ENCODE measurements at regions not wholly inside any gene's neighbourhood (a gene's known extent, or its start where the extent isn't known, plus 50 kb on each side); places are given as distances from the start of the nearest gene placed in this dataset.
A peak's percentile ranks its signal among the peaks of the same experiment; 100 is the strongest.

DNA sequence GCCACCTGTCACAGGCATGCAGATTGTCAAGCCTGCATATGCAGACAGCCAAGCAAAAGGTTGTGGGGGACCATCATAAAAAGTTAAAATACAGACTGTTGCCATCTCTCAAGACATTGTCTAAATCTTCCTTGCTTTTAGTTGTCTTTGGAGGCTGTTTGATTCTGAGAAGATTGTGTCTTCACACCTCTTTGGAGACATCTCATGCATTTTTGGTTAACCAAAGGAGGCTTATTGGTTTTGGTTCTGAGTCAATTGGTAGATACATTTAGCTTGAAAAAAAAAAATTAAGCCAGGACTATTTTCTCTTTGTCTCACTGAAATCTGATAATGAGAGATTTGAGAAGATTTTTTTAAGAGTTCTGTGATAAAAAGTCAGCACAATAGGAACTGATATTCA lies 217.6 kb downstream of the LYPLAL1 start:
- Histone ChIP-seq H3K36me3 (ENCODE audit: insufficient read depth, low read length) (no peaks in the 10 kb centered on the region), H3K4me3 (ENCODE audit: low read length) (no peak overlapping the region), H3K9me3 (ENCODE audit: control insufficient read depth in 1 of 2, insufficient read depth in 1 of 2, low read length in 2 of 2) (peaks cover 10 to 19% of the 10 kb centered on the region in 2 experiments), H3K4me1 (ENCODE audit: insufficient read depth, low read length) (no peaks in the 10 kb centered on the region), H3K27me3 (ENCODE audit: control insufficient read depth in 1 of 2, insufficient read depth in 2 of 2, low read length in 2 of 2) (no peaks in the 10 kb centered on the region), H3K27ac (ENCODE audit: low read depth in 1 of 2, low read length in 2 of 2) (no peak overlapping the region)
- ATAC-seq (ENCODE audit: poor library complexity): no peak
- Mint-ChIP-seq H3K36me3 (ENCODE audit: low read depth) (peaks cover 7% of the 10 kb centered on the region), H3K27ac (no peak overlapping the region), H3K9me3 (peaks cover 15% of the 10 kb centered on the region), H3K4me3 (no peak overlapping the region), H3K27me3 (no peaks in the 10 kb centered on the region), H3K4me1 (ENCODE audit: low read depth) (no peaks in the 10 kb centered on the region)
- DNase-seq: no peak
- ChIA-PET POLR2A (no interaction called here), CTCF (no interaction called here)
- intact Hi-C loops (cut with DNase I, micrococcal nuclease): no loop called here
- TF ChIP-seq, protein P1, sequence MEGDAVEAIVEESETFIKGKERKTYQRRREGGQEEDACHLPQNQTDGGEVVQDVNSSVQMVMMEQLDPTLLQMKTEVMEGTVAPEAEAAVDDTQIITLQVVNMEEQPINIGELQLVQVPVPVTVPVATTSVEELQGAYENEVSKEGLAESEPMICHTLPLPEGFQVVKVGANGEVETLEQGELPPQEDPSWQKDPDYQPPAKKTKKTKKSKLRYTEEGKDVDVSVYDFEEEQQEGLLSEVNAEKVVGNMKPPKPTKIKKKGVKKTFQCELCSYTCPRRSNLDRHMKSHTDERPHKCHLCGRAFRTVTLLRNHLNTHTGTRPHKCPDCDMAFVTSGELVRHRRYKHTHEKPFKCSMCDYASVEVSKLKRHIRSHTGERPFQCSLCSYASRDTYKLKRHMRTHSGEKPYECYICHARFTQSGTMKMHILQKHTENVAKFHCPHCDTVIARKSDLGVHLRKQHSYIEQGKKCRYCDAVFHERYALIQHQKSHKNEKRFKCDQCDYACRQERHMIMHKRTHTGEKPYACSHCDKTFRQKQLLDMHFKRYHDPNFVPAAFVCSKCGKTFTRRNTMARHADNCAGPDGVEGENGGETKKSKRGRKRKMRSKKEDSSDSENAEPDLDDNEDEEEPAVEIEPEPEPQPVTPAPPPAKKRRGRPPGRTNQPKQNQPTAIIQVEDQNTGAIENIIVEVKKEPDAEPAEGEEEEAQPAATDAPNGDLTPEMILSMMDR (IDR thresholded peaks at IDR 0.05): no peak

DNA sequence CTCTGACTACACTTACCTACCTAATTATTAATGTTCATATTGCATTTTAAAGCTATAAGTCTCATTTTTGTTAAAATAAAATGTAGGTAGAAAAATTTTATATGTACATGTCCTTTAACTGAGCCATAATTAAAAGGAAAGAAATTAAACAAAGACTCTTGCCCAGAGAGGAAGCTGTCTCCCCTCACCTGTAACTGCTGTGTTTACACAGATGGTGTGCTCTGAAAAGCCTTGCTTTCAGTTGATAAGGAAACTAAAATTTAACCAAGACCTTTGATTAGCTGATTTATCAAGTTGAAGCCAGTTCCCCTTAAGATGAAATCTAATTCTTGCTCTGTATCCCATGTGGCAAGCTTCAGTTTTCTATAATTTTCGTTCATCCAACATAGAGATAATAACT lies 213.5 kb downstream of the LYPLAL1 start:
- no peak for ATAC-seq (ENCODE audit: poor library complexity)
- intact Hi-C loops (cut with DNase I, micrococcal nuclease): no loop called here

DNA sequence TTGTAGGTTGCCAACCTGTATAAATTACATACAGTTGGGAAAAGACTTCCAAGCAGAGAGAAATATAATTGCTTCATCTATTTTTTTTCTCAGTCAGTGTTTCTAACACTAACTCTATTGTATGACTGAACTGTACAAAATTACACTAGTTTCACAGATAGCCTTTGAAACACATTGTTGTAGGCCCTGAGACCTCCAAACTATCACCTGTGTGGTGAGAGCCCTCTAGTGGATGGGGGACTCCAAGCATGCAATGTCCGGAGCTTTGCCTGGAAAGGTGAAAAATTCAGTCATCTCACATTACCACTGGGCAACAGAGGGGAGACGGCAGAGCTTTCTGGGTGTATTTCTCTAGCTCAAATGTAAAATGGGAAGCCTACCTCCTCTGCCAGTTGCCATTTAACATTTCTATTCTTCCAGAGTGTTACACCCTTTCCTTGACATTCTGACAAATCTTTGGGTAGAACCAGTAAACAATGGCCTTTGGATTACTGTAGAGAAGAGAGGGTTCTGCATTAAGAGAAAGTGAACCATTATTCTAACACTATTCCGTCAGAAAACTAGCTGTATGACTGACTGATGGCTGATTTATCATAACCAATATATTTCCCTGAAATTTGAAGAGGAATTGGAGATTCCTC lies 212.2 kb downstream of the LYPLAL1 start:
- DNase-seq: peak in 3 of 14 experiments; percentile 13
- no peaks in the 10 kb centered on the region for H3K4me1 ChIP-seq (ENCODE audit: insufficient read depth, low read length)
- Mint-ChIP-seq H3K36me3 (ENCODE audit: low read depth) (no peaks in the 10 kb centered on the region), H3K4me3 (no peak overlapping the region), H3K27me3 (no peaks in the 10 kb centered on the region), H3K4me1 (ENCODE audit: low read depth) (no peaks in the 10 kb centered on the region), H3K27ac (no peak overlapping the region), H3K9me3 (no peaks in the 10 kb centered on the region)
- no peak for ATAC-seq (ENCODE audit: poor library complexity)
- H3K27me3 ChIP-seq (ENCODE audit: control insufficient read depth in 1 of 2, insufficient read depth in 2 of 2, low read length in 2 of 2): no peaks in the 10 kb centered on the region
- no peaks in the 10 kb centered on the region for H3K36me3 ChIP-seq (ENCODE audit: insufficient read depth, low read length)
- no peak overlapping the region for H3K27ac ChIP-seq (ENCODE audit: low read depth in 1 of 2, low read length in 2 of 2)
- ChIA-PET CTCF (interaction anchor here (0.6 kb wide), 1 partner anchor 11 kb away, joined by 4 read pairs; no protein-coding TSS in a partner anchor), POLR2A (no interaction called here)
- no peak overlapping the region for H3K4me3 ChIP-seq (ENCODE audit: low read length)
- intact Hi-C loops (cut with DNase I, micrococcal nuclease): no loop called here
- TF ChIP-seq, protein P1 (IDR thresholded peaks at IDR 0.05): no peak
- no peaks in the 10 kb centered on the region for H3K9me3 ChIP-seq (ENCODE audit: control insufficient read depth in 1 of 2, insufficient read depth in 1 of 2, low read length in 2 of 2)

More for the DNA sequence above, 213.5 kb downstream of the LYPLAL1 start:
- H3K9me3 Mint-ChIP-seq: no peaks in the 10 kb centered on the region
- no peaks in the 10 kb centered on the region for H3K4me1 Mint-ChIP-seq (ENCODE audit: low read depth)
- Histone ChIP-seq H3K27ac (ENCODE audit: low read depth in 1 of 2, low read length in 2 of 2) (no peak overlapping the region), H3K4me1 (ENCODE audit: insufficient read depth, low read length) (no peaks in the 10 kb centered on the region), H3K36me3 (ENCODE audit: insufficient read depth, low read length) (no peaks in the 10 kb centered on the region), H3K4me3 (ENCODE audit: low read length) (no peak overlapping the region), H3K9me3 (ENCODE audit: control insufficient read depth in 1 of 2, insufficient read depth in 1 of 2, low read length in 2 of 2) (peaks cover 0 to 5% of the 10 kb centered on the region in 2 experiments), H3K27me3 (ENCODE audit: control insufficient read depth in 1 of 2, insufficient read depth in 2 of 2, low read length in 2 of 2) (no peaks in the 10 kb centered on the region)
- TF ChIP-seq, protein P1 (IDR thresholded peaks at IDR 0.05): no peak
- H3K36me3 Mint-ChIP-seq (ENCODE audit: low read depth): no peaks in the 10 kb centered on the region
- H3K27ac Mint-ChIP-seq: no peak overlapping the region
- no peak for DNase-seq
- POLR2A ChIA-PET: no interaction called here
- no peaks in the 10 kb centered on the region for H3K27me3 Mint-ChIP-seq
- no peak overlapping the region for H3K4me3 Mint-ChIP-seq
- CTCF ChIA-PET: no interaction called here
